ENCODE measurements at regions not wholly inside any gene's neighbourhood (a gene's known extent, or its start where the extent isn't known, plus 50 kb on each side); places are given as distances from the start of the nearest gene placed in this dataset.

GRCh38 chr3:118380576-118380975, 654.1 kb downstream of the IGSF11 start:
- H3K4me1 Mint-ChIP-seq (ENCODE audit: low read depth in 2 of 2): no peaks in the 10 kb centered on the region
- H3K4me3 Mint-ChIP-seq: no peak overlapping the region
- ATAC-seq: no peak
- no peaks in the 10 kb centered on the region for H3K36me3 Mint-ChIP-seq
- no peak overlapping the region for H3K27ac Mint-ChIP-seq
- peaks cover 15% of the 10 kb centered on the region for H3K9me3 Mint-ChIP-seq
- no peak for DNase-seq (ENCODE audit: low spot score)
- no peaks in the 10 kb centered on the region for H3K27me3 Mint-ChIP-seq

GRCh38 chr3:118396491-118396890, 638.2 kb downstream of the IGSF11 start:
- Mint-ChIP-seq H3K27me3 (no peaks in the 10 kb centered on the region), H3K4me3 (no peak overlapping the region), H3K27ac (no peak overlapping the region), H3K36me3 (no peaks in the 10 kb centered on the region), H3K9me3 (peaks cover 5% of the 10 kb centered on the region), H3K4me1 (ENCODE audit: low read depth in 2 of 2) (no peaks in the 10 kb centered on the region)
- ATAC-seq (no peak), DNase-seq (ENCODE audit: low spot score) (no peak)

- H3K4me3 Mint-ChIP-seq: no peak overlapping the region
- no peak overlapping the region for H3K27ac Mint-ChIP-seq
- DNase-seq (ENCODE audit: low spot score) (no peak), ATAC-seq (no peak)
- no peaks in the 10 kb centered on the region for H3K4me1 Mint-ChIP-seq (ENCODE audit: low read depth in 2 of 2)
- no peaks in the 10 kb centered on the region for H3K36me3 Mint-ChIP-seq
- no peaks in the 10 kb centered on the region for H3K27me3 Mint-ChIP-seq
- H3K9me3 Mint-ChIP-seq: peaks cover 10% of the 10 kb centered on the region
Measured at GRCh38 chr3:118400086-118400485, 634.6 kb downstream of the IGSF11 start.

- Mint-ChIP-seq H3K9me3 (peaks cover 14% of the 10 kb centered on the region), H3K27me3 (no peaks in the 10 kb centered on the region), H3K4me3 (no peak overlapping the region), H3K4me1 (ENCODE audit: low read depth in 2 of 2) (no peaks in the 10 kb centered on the region), H3K36me3 (no peaks in the 10 kb centered on the region), H3K27ac (no peak overlapping the region)
- DNase-seq (ENCODE audit: low spot score) (no peak), ATAC-seq (no peak)
Measured at GRCh38 chr3:118400886-118401285, 633.8 kb downstream of the IGSF11 start.

GRCh38 chr3:118401887-118402286, 632.8 kb downstream of the IGSF11 start:
- Mint-ChIP-seq H3K36me3 (no peaks in the 10 kb centered on the region), H3K9me3 (peaks cover 21% of the 10 kb centered on the region), H3K27ac (no peak overlapping the region), H3K27me3 (no peaks in the 10 kb centered on the region), H3K4me3 (no peak overlapping the region), H3K4me1 (ENCODE audit: low read depth in 2 of 2) (no peaks in the 10 kb centered on the region)
- DNase-seq (ENCODE audit: low spot score) (no peak), ATAC-seq (no peak)

GRCh38 chr3:118402971-118403370, 631.7 kb downstream of the IGSF11 start:
- Mint-ChIP-seq H3K4me1 (ENCODE audit: low read depth in 2 of 2) (no peaks in the 10 kb centered on the region), H3K27ac (no peak overlapping the region), H3K9me3 (peaks cover 22% of the 10 kb centered on the region), H3K36me3 (no peaks in the 10 kb centered on the region), H3K4me3 (no peak overlapping the region), H3K27me3 (no peaks in the 10 kb centered on the region)
- ATAC-seq (no peak), DNase-seq (ENCODE audit: low spot score) (no peak)

GRCh38 chr3:118406562-118406961, 628.1 kb downstream of the IGSF11 start:
- ATAC-seq (no peak), DNase-seq (ENCODE audit: low spot score) (no peak)
- H3K27ac Mint-ChIP-seq: no peak overlapping the region
- no peaks in the 10 kb centered on the region for H3K27me3 Mint-ChIP-seq
- peaks cover 17% of the 10 kb centered on the region for H3K9me3 Mint-ChIP-seq
- no peaks in the 10 kb centered on the region for H3K4me1 Mint-ChIP-seq (ENCODE audit: low read depth in 2 of 2)
- H3K4me3 Mint-ChIP-seq: no peak overlapping the region
- no peaks in the 10 kb centered on the region for H3K36me3 Mint-ChIP-seq

GRCh38 chr3:118408431-118408830, 626.2 kb downstream of the IGSF11 start:
- DNase-seq (ENCODE audit: low spot score) (no peak), ATAC-seq (no peak)
- Mint-ChIP-seq H3K9me3 (peaks cover 27% of the 10 kb centered on the region), H3K4me1 (ENCODE audit: low read depth in 2 of 2) (no peaks in the 10 kb centered on the region), H3K4me3 (no peak overlapping the region), H3K27me3 (no peaks in the 10 kb centered on the region), H3K36me3 (no peaks in the 10 kb centered on the region), H3K27ac (no peak overlapping the region)

- Mint-ChIP-seq H3K36me3 (peaks cover 5% of the 10 kb centered on the region), H3K27me3 (no peaks in the 10 kb centered on the region), H3K4me1 (ENCODE audit: low read depth in 2 of 2) (no peaks in the 10 kb centered on the region), H3K4me3 (no peak overlapping the region), H3K27ac (no peak overlapping the region), H3K9me3 (peaks cover 21% of the 10 kb centered on the region)
- ATAC-seq (no peak), DNase-seq (ENCODE audit: low spot score) (no peak)
Measured at GRCh38 chr3:118412503-118412902, 622.1 kb downstream of the IGSF11 start.

GRCh38 chr3:118425272-118425837, 609.3 kb downstream of the IGSF11 start:
- H3K4me1 Mint-ChIP-seq (ENCODE audit: low read depth in 2 of 2): no peaks in the 10 kb centered on the region
- no peak overlapping the region for H3K27ac Mint-ChIP-seq
- DNase-seq (ENCODE audit: low spot score) (no peak), ATAC-seq (no peak)
- H3K27me3 Mint-ChIP-seq: no peaks in the 10 kb centered on the region
- peaks cover 11% of the 10 kb centered on the region for H3K9me3 Mint-ChIP-seq
- no peak overlapping the region for H3K4me3 Mint-ChIP-seq
- no peaks in the 10 kb centered on the region for H3K36me3 Mint-ChIP-seq

- DNase-seq (ENCODE audit: low spot score): no peak
Measured at GRCh38 chr3:118433825-118434224, 600.8 kb downstream of the IGSF11 start.

GRCh38 chr3:118435851-118436350, 598.7 kb downstream of the IGSF11 start:
- Mint-ChIP-seq H3K27ac (no peak overlapping the region), H3K9me3 (peaks cover 20% of the 10 kb centered on the region), H3K4me3 (no peak overlapping the region), H3K27me3 (no peaks in the 10 kb centered on the region), H3K36me3 (no peaks in the 10 kb centered on the region), H3K4me1 (ENCODE audit: low read depth in 2 of 2) (no peaks in the 10 kb centered on the region)
- DNase-seq (ENCODE audit: low spot score) (no peak), ATAC-seq (no peak)

More at GRCh38 chr3:118433825-118434224, 600.8 kb downstream of the IGSF11 start:
- no peak for ATAC-seq
- no peak overlapping the region for H3K27ac Mint-ChIP-seq
- no peak overlapping the region for H3K4me3 Mint-ChIP-seq
- H3K27me3 Mint-ChIP-seq: no peaks in the 10 kb centered on the region
- H3K9me3 Mint-ChIP-seq: peaks cover 14% of the 10 kb centered on the region
- H3K36me3 Mint-ChIP-seq: no peaks in the 10 kb centered on the region
- no peaks in the 10 kb centered on the region for H3K4me1 Mint-ChIP-seq (ENCODE audit: low read depth in 2 of 2)

GRCh38 chr3:118436697-118437262, 597.9 kb downstream of the IGSF11 start:
- Mint-ChIP-seq H3K36me3 (no peaks in the 10 kb centered on the region), H3K27me3 (no peaks in the 10 kb centered on the region), H3K4me1 (ENCODE audit: low read depth in 2 of 2) (no peaks in the 10 kb centered on the region), H3K27ac (no peak overlapping the region), H3K9me3 (peaks cover 20% of the 10 kb centered on the region), H3K4me3 (no peak overlapping the region)
- ATAC-seq (no peak), DNase-seq (ENCODE audit: low spot score) (no peak)

GRCh38 chr3:118445036-118445435, 589.6 kb downstream of the IGSF11 start:
- ATAC-seq: no peak
- DNase-seq (ENCODE audit: low spot score): no peak
- Mint-ChIP-seq H3K4me3 (no peak overlapping the region), H3K4me1 (ENCODE audit: low read depth in 2 of 2) (no peaks in the 10 kb centered on the region), H3K27ac (no peak overlapping the region), H3K27me3 (no peaks in the 10 kb centered on the region), H3K36me3 (no peaks in the 10 kb centered on the region), H3K9me3 (peaks cover 14% of the 10 kb centered on the region)

GRCh38 chr3:118447339-118447738, 587.3 kb downstream of the IGSF11 start:
- DNase-seq (ENCODE audit: low spot score): no peak
- Mint-ChIP-seq H3K27ac (no peak overlapping the region), H3K36me3 (peaks cover 6% of the 10 kb centered on the region), H3K4me3 (no peak overlapping the region), H3K9me3 (peaks cover 32% of the 10 kb centered on the region), H3K27me3 (no peaks in the 10 kb centered on the region), H3K4me1 (ENCODE audit: low read depth in 2 of 2) (no peaks in the 10 kb centered on the region)
- no peak for ATAC-seq
